K562 (cell line): ENCODE measurements at regions not wholly inside any gene's neighbourhood (a gene's known extent, or its start where the extent isn't known, plus 50 kb on each side); places are given as distances from the start of the nearest gene placed in this dataset.

Source experiments
- ATAC-seq: fragments of 200-7000 bp; cut with Tn5 transposase; 3 replicates; pipeline ENCODE4 v1.9.1; 2020; ENCODE audit warnings: moderate library complexity
- BruUV-seq: library from RNA; stranded (reverse); fragments of 400-500 nt; replicated peaks from 2 replicates; lab custom pipeline; 2021; lab: Mats Ljungman, UMichigan
- CTCF ChIA-PET: fragments of 300-600 bp; formaldehyde crosslinking; extraction: SDS; loops from one replicate; lab custom pipeline; 2021; ENCODE audit warnings: low intra/inter-chr PET ratio; lab: Yijun Ruan, JAX
- POLR2A ChIA-PET: fragments of 300-600, 350-650 bp; sonication (Branson Sonifier 250); formaldehyde crosslinking; extraction: SDS; loops from one replicate; lab custom pipeline; 2021; ENCODE audit warnings: antibody characterized with exemption, inconsistent platforms; lab: Yijun Ruan, JAX
- DNase-seq, 4 experiments: peaks; one replicate each; pipeline versions ENCODE4 v3.0.0 to v3.0.0-alpha.2; 2011 to 2018; ENCODE audit warnings: low spot score in 3 of 4, mixed read lengths in 3 of 4; ENCODE audit errors: extremely low read depth in 1 of 4
- FAIRE-seq: peaks from 2 replicates; lab custom pipeline; 2011; peaks lifted over from hg19 to GRCh38; lab: Jason Lieb, UNC
- H2AFZ ChIP-seq: 2 replicates; pipeline ENCODE4 v1.6.0; 2011; ENCODE audit warnings: low read depth, low read length, control low read depth, inconsistent platforms
- H3K27ac ChIP-seq: fragments of 200-600 bp; 3 replicates; pipeline ENCODE4 v1.8.0; 2011; ENCODE audit warnings: low read depth, mild to moderate bottlenecking, control low read depth, inconsistent platforms, low read length, moderate library complexity, mixed read lengths; ENCODE audit errors: extremely low read depth
- H3K27me3 ChIP-seq, 2 experiments: fragments of 300-600 bp in 1 of 2; 2 replicates in 1 of 2; 3 replicates in 1 of 2; pipeline versions ENCODE4 v1.6.0 to v1.8.0; 2011; ENCODE audit warnings: inconsistent platforms in 2 of 2, low read length in 2 of 2, mild to moderate bottlenecking in 1 of 2, mixed read lengths in 1 of 2, moderate library complexity in 1 of 2; ENCODE audit not compliant: control insufficient read depth in 2 of 2, insufficient read depth in 2 of 2
- H3K36me3 ChIP-seq: fragments of 300-600 bp; 3 replicates; pipeline ENCODE4 v1.8.0; 2011; ENCODE audit warnings: mild to moderate bottlenecking, low read length, inconsistent platforms; ENCODE audit not compliant: control insufficient read depth, insufficient read depth
- H3K4me1 ChIP-seq, 2 experiments: fragments of 200-600 bp in 1 of 2; replicated peaks in 1 of 2; 2 replicates in 1 of 2; 3 replicates in 1 of 2; pipeline versions ENCODE4 v1.5.1 to v1.8.0; 2011; ENCODE audit warnings: inconsistent platforms in 2 of 2, low read length in 2 of 2, mild to moderate bottlenecking in 1 of 2, mixed read lengths in 1 of 2, moderate library complexity in 1 of 2; ENCODE audit not compliant: control insufficient read depth in 2 of 2, insufficient read depth in 2 of 2
- H3K4me2 ChIP-seq: 2 replicates; pipeline ENCODE4 v1.6.1; 2011; ENCODE audit warnings: low read length, control low read depth, inconsistent platforms, mixed read lengths; ENCODE audit not compliant: insufficient read depth
- H3K4me3 ChIP-seq: fragments of 200-600 bp; sonication (generic), shearing (Covaris generic); 2 replicates; pipeline ENCODE4 v1.5.1; 2016; ENCODE audit warnings: control low read depth, inconsistent platforms
- H3K79me2 ChIP-seq: fragments of 200-600 bp; 3 replicates; pipeline ENCODE4 v1.8.0; 2011; ENCODE audit warnings: low read length, inconsistent platforms; ENCODE audit not compliant: control insufficient read depth, insufficient read depth
- H3K9ac ChIP-seq, 2 experiments: 2 replicates each; pipeline versions ENCODE4 v1.6.0 to v1.6.1; 2011; ENCODE audit warnings: low read depth in 2 of 2, low read length in 2 of 2, control low read depth in 1 of 2, inconsistent platforms in 1 of 2, mild to moderate bottlenecking in 1 of 2, mixed read lengths in 1 of 2; ENCODE audit not compliant: insufficient read depth in 1 of 2
- H3K9me1 ChIP-seq: one replicate; pipeline ENCODE4 v1.6.0; 2011; ENCODE audit warnings: inconsistent platforms, mild to moderate bottlenecking, low read length, moderate library complexity; ENCODE audit not compliant: control insufficient read depth, insufficient read depth
- H3K9me3 ChIP-seq: replicated peaks from 2 replicates; pipeline ENCODE4 v1.5.1; 2011; ENCODE audit warnings: low read depth, low read length, inconsistent platforms; ENCODE audit not compliant: control insufficient read depth, insufficient read depth
- H4K20me1 ChIP-seq: replicated peaks from 2 replicates; pipeline ENCODE4 v1.6.1; 2011; ENCODE audit warnings: low read length, inconsistent platforms, mixed read lengths; ENCODE audit not compliant: control insufficient read depth, insufficient read depth
- ARID1B ChIP-seq: fragments of 450-650 bp; IDR thresholded peaks from 2 replicates; pipeline ENCODE4 v1.6.1; 2016; ENCODE audit warnings: antibody characterized with exemption, mild to moderate bottlenecking, inconsistent platforms
- CUX1 ChIP-seq: fragments of 200-800 bp; sonication (Bioruptor generic); IDR thresholded peaks from 2 replicates; pipeline ENCODE4 v1.6.1; 2016; ENCODE audit warnings: missing genetic modification characterization, missing compliant biosample characterization
- FIP1L1 ChIP-seq: fragments of 200-400 bp; formaldehyde crosslinking; IDR thresholded peaks from 2 replicates; pipeline ENCODE4 v1.6.1; 2018; ENCODE audit warnings: mild to moderate bottlenecking, low read depth, low read length; ENCODE audit not compliant: poor library complexity, severe bottlenecking
- FOS ChIP-seq: IDR thresholded peaks from 3 replicates; pipeline ENCODE4 v1.6.1; 2011; ENCODE audit not compliant: insufficient read length; ENCODE audit errors: extremely low read depth
- FOSL1 ChIP-seq: fragments of 200-800 bp; sonication (Bioruptor generic); conservative IDR thresholded peaks from 2 replicates; pipeline ENCODE4 v1.6.1; 2016; ENCODE audit warnings: missing genetic modification characterization, missing compliant biosample characterization
- FOXJ2 ChIP-seq: fragments of 200-800 bp; sonication (Bioruptor generic); IDR thresholded peaks from 2 replicates; pipeline ENCODE4 v1.6.1; 2016; ENCODE audit warnings: missing genetic modification characterization, missing compliant biosample characterization
- GTF2F1 ChIP-seq: IDR thresholded peaks from 2 replicates; pipeline ENCODE4 v1.6.1; 2011; ENCODE audit warnings: low read depth, low read length, improper control_type of control experiment
- GTF3C2 ChIP-seq: IDR thresholded peaks from 3 replicates; pipeline ENCODE4 v1.6.1; 2011; ENCODE audit warnings: borderline replicate concordance, mild to moderate bottlenecking, moderate library complexity; ENCODE audit not compliant: insufficient read length; ENCODE audit errors: extremely low read depth
- PPARD ChIP-seq: fragments of 250-450 bp; sonication (Bioruptor Pico); IDR thresholded peaks from 2 replicates; pipeline ENCODE4 v1.8.0; 2022; ENCODE audit warnings: inconsistent platforms, mild to moderate bottlenecking, moderate library complexity
- PYGO2 ChIP-seq: fragments of 450-650 bp; IDR thresholded peaks from 2 replicates; pipeline ENCODE4 v1.6.1; 2016; ENCODE audit warnings: mild to moderate bottlenecking, missing genetic modification characterization, moderate library complexity, missing compliant biosample characterization
- SUPT5H ChIP-seq: fragments of 450-650 bp; IDR thresholded peaks from 2 replicates; pipeline ENCODE4 v1.6.1; 2016
- TCF15 ChIP-seq: fragments of 250-450 bp; sonication (Bioruptor Pico); IDR thresholded peaks from 2 replicates; pipeline ENCODE4 v1.8.0; 2022; ENCODE audit warnings: moderate library complexity, mild to moderate bottlenecking, inconsistent platforms
- ZNF217 ChIP-seq: sonication (generic); formaldehyde crosslinking; IDR thresholded peaks from 2 replicates; pipeline ENCODE4 v1.8.0; 2022; ENCODE audit warnings: mild to moderate bottlenecking, missing genetic modification reagents
- ZNF24 ChIP-seq: fragments of 450-650 bp; IDR thresholded peaks from 2 replicates; pipeline ENCODE4 v1.6.1; 2016
- ZNF253 ChIP-seq: fragments of 250-450 bp; sonication (Bioruptor Pico); conservative IDR thresholded peaks from 2 replicates; pipeline ENCODE4 v1.6.1; 2021; ENCODE audit warnings: mild to moderate bottlenecking
- WGBS: fragments of 100-300 bp; shearing (Covaris generic); methylation state at CpG from one replicate; pipeline ENCODE4 v1.1.6; 2016; ENCODE audit warnings: low coverage, mixed read lengths; ENCODE audit not compliant: insufficient coverage; ENCODE audit errors: missing lambda C conversion rate; 5-methylcytosine and 5-hydroxymethylcytosine counted together
- in situ Hi-C: fragments of 300-500 bp; cut with MboI; formaldehyde crosslinking; loops from 4 replicates; pipeline ENCODE4 v1.15.0; 2018; ENCODE audit warnings: inconsistent platforms, mixed read lengths
- intact Hi-C: fragments of 100-400 bp; cut with micrococcal nuclease; formaldehyde crosslinking; loops from 2 replicates; pipeline ENCODE4 v1.14.2; 2022

- CTCF ChIA-PET: no interaction called here
- intact Hi-C loops: no loop called here
Measured at GRCh38 chr4:32680946-32681345, 1960.8 kb downstream of the PCDH7 start.

More at GRCh38 chr4:32680946-32681345, 1960.8 kb downstream of the PCDH7 start:
- TF ChIP-seq GTF2F1: no peak
- no peak for TF ChIP-seq ZNF217 (CRISPR knock-in tag)
- TF ChIP-seq SUPT5H: no peak
- TF ChIP-seq ZNF24: no peak
- TF ChIP-seq FOSL1 (tag): no peak
- TF ChIP-seq FOXJ2 (tag): no peak
- no peak for TF ChIP-seq FOS
- no peak for TF ChIP-seq ZNF253 (CRISPR knock-in tag)
- TF ChIP-seq FIP1L1: no peak
- no peak for TF ChIP-seq CUX1 (CRISPR knock-in tag)
- no peak for TF ChIP-seq GTF3C2
- no peak for TF ChIP-seq PPARD
- no peak for TF ChIP-seq TCF15 (CRISPR knock-in tag)
- no peak for TF ChIP-seq ARID1B
- TF ChIP-seq PYGO2: no peak
- Histone ChIP-seq H3K79me2 (no peaks in the 10 kb centered on the region), H4K20me1 (no peaks in the 10 kb centered on the region), H3K27me3 (no peaks in the 10 kb centered on the region), H3K4me2 (no peak overlapping the region), H3K4me1 (no peaks in the 10 kb centered on the region), H3K4me3 (no peak overlapping the region), H2AFZ (no peak overlapping the region), H3K36me3 (no peaks in the 10 kb centered on the region), H3K9ac (no peak overlapping the region), H3K9me3 (no peaks in the 10 kb centered on the region), H3K27ac (no peak overlapping the region), H3K9me1 (no peaks in the 10 kb centered on the region)
- 1% methylated on average over 6 of the region's 6 CpGs for WGBS
- POLR2A ChIA-PET: no interaction called here
- no peak for FAIRE-seq
- BruUV-seq: no TSS peak
- in situ Hi-C loops: no loop called here
- ATAC-seq: no peak
- no peak for DNase-seq
